A549 (cell line): ENCODE measurements at regions not wholly inside any gene's neighbourhood (a gene's known extent, or its start where the extent isn't known, plus 50 kb on each side); places are given as distances from the start of the nearest gene placed in this dataset.

ENCODE experiments used
- ATAC-seq, 2 experiments: fragments of 200-7000 bp in 1 of 2; fragments of >200 bp in 1 of 2; cut with Nextera tagmentation in 1 of 2; cut with Tn5 transposase in 1 of 2; 3 replicates each; pipeline versions ENCODE4 v1.8.0 to v1.9.1; 2018 to 2020; ENCODE audit warnings: mild to moderate bottlenecking in 1 of 2, moderate library complexity in 1 of 2
- CTCF ChIA-PET: fragments of 300-600 bp; sonication (Branson Sonifier 250); formaldehyde crosslinking; extraction: SDS; loops from one replicate; lab custom pipeline; 2021; ENCODE audit warnings: antibody characterized with exemption, inconsistent platforms; lab: Yijun Ruan, JAX
- POLR2A ChIA-PET: fragments of 350-600 bp; formaldehyde crosslinking; extraction: SDS; loops from one replicate; lab custom pipeline; 2021; ENCODE audit warnings: antibody characterized with exemption, inconsistent platforms; lab: Yijun Ruan, JAX
- DNase-seq, 2 experiments: peaks; one replicate each; pipeline versions ENCODE4 v3.0.0 to v3.0.0-alpha.2; 2011 to 2016; ENCODE audit warnings: low read depth in 1 of 2, low spot score in 1 of 2
- FAIRE-seq: peaks from 2 replicates; lab custom pipeline; 2011; peaks lifted over from hg19 to GRCh38; lab: Jason Lieb, UNC
- H3K27ac ChIP-seq, 2 experiments: fragments of >200 bp; sonication (Bioruptor Twin); formaldehyde crosslinking; 3 replicates each; pipeline ENCODE4 v1.5.1; 2016 to 2017
- H3K4me1 ChIP-seq: fragments of >200 bp; sonication (Bioruptor Twin); formaldehyde crosslinking; 3 replicates; pipeline ENCODE4 v1.6.1; 2016
- H3K4me2 ChIP-seq: fragments of >200 bp; sonication (Bioruptor Twin); formaldehyde crosslinking; 3 replicates; pipeline ENCODE4 v1.6.1; 2016
- H3K4me3 ChIP-seq: fragments of >200 bp; sonication (Bioruptor Twin); formaldehyde crosslinking; 3 replicates; pipeline ENCODE4 v1.5.1; 2016
- H3K9me3 ChIP-seq: fragments of >200 bp; sonication (Bioruptor Twin); formaldehyde crosslinking; 3 replicates; pipeline ENCODE4 v1.6.1; 2016
- CBX8 ChIP-seq: fragments of 200-600 bp; sonication (generic); IDR thresholded peaks from 2 replicates; pipeline ENCODE4 v1.6.1; 2016
- CEBPB ChIP-seq, 2 experiments: fragments of >200 bp in 1 of 2; sonication (Bioruptor Twin) in 1 of 2; formaldehyde crosslinking in 1 of 2; IDR thresholded peaks; 2 replicates each; pipeline ENCODE4 v1.6.1; 2012 to 2016
- CHD2 ChIP-seq: fragments of 150-350 bp; IDR thresholded peaks from 2 replicates; pipeline ENCODE4 v1.6.1; 2014; ENCODE audit warnings: low read length; ENCODE audit not compliant: partially characterized antibody
- EP300 ChIP-seq, 2 experiments: fragments of >200 bp; sonication (Bioruptor Twin); formaldehyde crosslinking; IDR thresholded peaks; 2 replicates in 1 of 2; 3 replicates in 1 of 2; pipeline ENCODE4 v1.6.1; 2016 to 2017
- ESRRA ChIP-seq: fragments of 150-350 bp; IDR thresholded peaks from 2 replicates; pipeline ENCODE4 v1.6.1; 2014; ENCODE audit warnings: mild to moderate bottlenecking, low read length, borderline replicate concordance
- FOSB ChIP-seq: fragments of 250-450 bp; sonication (Bioruptor Pico); IDR thresholded peaks from 2 replicates; pipeline ENCODE4 v1.5.0; 2020; ENCODE audit warnings: mild to moderate bottlenecking, moderate library complexity
- FOSL2 ChIP-seq, 2 experiments: fragments of 450-650 bp in 1 of 2; fragments of >200 bp in 1 of 2; sonication (Bioruptor Twin) in 1 of 2; formaldehyde crosslinking; IDR thresholded peaks; 2 replicates each; pipeline versions ENCODE4 v1.5.0 to v1.6.1; 2016 to 2020; ENCODE audit warnings: mild to moderate bottlenecking in 1 of 2, moderate library complexity in 1 of 2
- HDAC2 ChIP-seq: fragments of 200-600 bp; sonication (generic); IDR thresholded peaks from 2 replicates; pipeline ENCODE4 v1.6.1; 2016
- HOXA7 ChIP-seq: fragments of 250-450 bp; sonication (Bioruptor Pico); IDR thresholded peaks from 2 replicates; pipeline ENCODE4 v1.5.0; 2020; ENCODE audit warnings: mild to moderate bottlenecking, moderate library complexity
- HOXB5 ChIP-seq: fragments of 250-450 bp; sonication (Bioruptor Pico); IDR thresholded peaks from 2 replicates; pipeline ENCODE4 v1.5.0; 2020; ENCODE audit warnings: mild to moderate bottlenecking, moderate library complexity
- JUN ChIP-seq, 2 experiments: fragments of >200 bp; sonication (Bioruptor Twin); formaldehyde crosslinking; IDR thresholded peaks; 2 replicates in 1 of 2; 3 replicates in 1 of 2; pipeline ENCODE4 v1.6.1; 2016 to 2017
- KDM1A ChIP-seq: fragments of 200-600 bp; sonication (generic); IDR thresholded peaks from 2 replicates; pipeline ENCODE4 v1.6.1; 2016; ENCODE audit warnings: low read depth, mild to moderate bottlenecking
- PHF8 ChIP-seq: fragments of 200-600 bp; sonication (generic); IDR thresholded peaks from 2 replicates; pipeline ENCODE4 v1.6.1; 2016; ENCODE audit warnings: low read depth, mild to moderate bottlenecking, antibody characterized with exemption, moderate library complexity, borderline replicate concordance
- POLR2A ChIP-seq: IDR thresholded peaks from 2 replicates; pipeline ENCODE4 v1.6.1; 2012; ENCODE audit warnings: mild to moderate bottlenecking, low read length
- POLR2AphosphoS2 ChIP-seq: conservative IDR thresholded peaks from 2 replicates; pipeline ENCODE4 v1.6.1; 2012; ENCODE audit warnings: low read length, improper control_type of control experiment, inconsistent platforms
- RFX5 ChIP-seq: fragments of 450-650 bp; IDR thresholded peaks from 2 replicates; pipeline ENCODE4 v1.7.1; 2014; ENCODE audit warnings: antibody characterized with exemption, mild to moderate bottlenecking, moderate library complexity
- TFCP2L1 ChIP-seq: fragments of 250-450 bp; sonication (Bioruptor Pico); IDR thresholded peaks from 2 replicates; pipeline ENCODE4 v1.5.0; 2021; ENCODE audit warnings: mild to moderate bottlenecking
- ZNF302 ChIP-seq: fragments of 250-450 bp; sonication (Bioruptor Pico); IDR thresholded peaks from 2 replicates; pipeline ENCODE4 v1.9.0; 2021; ENCODE audit warnings: inconsistent platforms, mild to moderate bottlenecking, moderate library complexity
- WGBS: methylation state at CpG from one replicate; pipeline ENCODE4 v1.1.6; 2017; ENCODE audit errors: missing lambda C conversion rate; 5-methylcytosine and 5-hydroxymethylcytosine counted together
- TF ChIP-seq, protein P1 (sequence below): IDR thresholded peaks from 2 replicates; pipeline ENCODE4 v1.6.1; 2012; ENCODE audit warnings: low read depth, borderline replicate concordance
- TF ChIP-seq, protein P2 (sequence below): fragments of 450-650 bp; IDR thresholded peaks from 2 replicates; pipeline ENCODE4 v1.6.1; 2014; ENCODE audit warnings: antibody characterized with exemption
- TF ChIP-seq, protein P3 (sequence below): fragments of >200 bp; sonication (Bioruptor Twin); formaldehyde crosslinking; IDR thresholded peaks from 3 replicates; pipeline ENCODE4 v1.5.1; 2016
- TF ChIP-seq, protein P4 (sequence below): IDR thresholded peaks from 2 replicates; pipeline ENCODE4 v1.6.1; 2012
- TF ChIP-seq, protein P5 (sequence below): fragments of >200 bp; sonication (Bioruptor Twin); formaldehyde crosslinking; IDR thresholded peaks from 3 replicates; pipeline ENCODE4 v1.6.1; 2016
- TF ChIP-seq, protein P6 (sequence below): fragments of 200-600 bp; sonication (generic); IDR thresholded peaks from 2 replicates; pipeline ENCODE4 v1.6.1; 2016; ENCODE audit warnings: antibody characterized with exemption, mild to moderate bottlenecking, moderate library complexity

DNA sequence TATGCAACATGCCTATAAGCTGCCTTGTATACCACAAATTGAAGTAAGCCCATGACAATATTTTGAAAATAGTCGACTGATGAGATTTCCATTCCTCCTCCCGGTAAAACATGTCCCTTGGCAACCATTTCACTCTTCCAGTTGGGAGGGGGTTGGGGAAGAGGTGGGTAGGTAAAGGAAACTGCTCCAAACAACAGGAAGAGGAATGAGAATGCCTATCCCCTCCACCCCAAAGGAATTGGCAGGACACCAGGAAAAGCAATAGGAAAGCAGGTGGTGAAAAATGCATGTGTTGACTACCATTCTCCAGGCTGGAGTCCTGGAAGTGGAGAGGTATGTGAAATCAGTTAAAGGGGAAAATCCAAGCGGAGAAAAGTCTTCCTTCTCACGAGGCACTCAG lies 455.9 kb upstream of the PSMD7 start (continued):
- TF ChIP-seq, protein P1, sequence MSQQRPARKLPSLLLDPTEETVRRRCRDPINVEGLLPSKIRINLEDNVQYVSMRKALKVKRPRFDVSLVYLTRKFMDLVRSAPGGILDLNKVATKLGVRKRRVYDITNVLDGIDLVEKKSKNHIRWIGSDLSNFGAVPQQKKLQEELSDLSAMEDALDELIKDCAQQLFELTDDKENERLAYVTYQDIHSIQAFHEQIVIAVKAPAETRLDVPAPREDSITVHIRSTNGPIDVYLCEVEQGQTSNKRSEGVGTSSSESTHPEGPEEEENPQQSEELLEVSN = no peak
- TF ChIP-seq POLR2A (no peak), JUN (IDR thresholded peaks at IDR 0.05) (no peak), CEBPB (IDR thresholded peaks at IDR 0.05) (no peak), ESRRA (no peak)

DNA sequence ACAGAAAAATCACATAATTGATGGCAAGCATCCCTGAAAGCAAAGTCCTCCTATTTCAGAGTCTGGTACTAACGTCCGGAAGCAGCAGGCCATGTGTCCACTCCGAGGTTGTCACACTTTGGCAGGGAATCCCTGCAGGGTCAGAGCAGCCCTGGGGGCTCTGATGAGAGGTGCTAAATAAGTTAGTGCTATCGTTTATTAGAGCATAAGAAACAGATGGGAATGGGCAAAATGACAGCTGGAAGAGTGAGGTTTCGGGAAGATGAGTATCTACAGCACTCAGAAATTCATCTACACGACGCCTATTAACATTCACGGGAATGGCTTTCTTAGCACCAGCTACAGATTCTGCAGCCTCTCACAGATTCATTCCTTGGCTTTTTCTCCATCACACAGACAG lies 465.4 kb upstream of the PSMD7 start:
- FAIRE-seq = no peak
- Histone ChIP-seq H3K4me2 (no peak overlapping the region), H3K4me3 (no peak overlapping the region), H3K27ac (no peak overlapping the region), H3K4me1 (no peaks in the 10 kb centered on the region), H3K9me3 (no peaks in the 10 kb centered on the region)
- 18% methylated on average over 8 of the region's 8 CpGs for WGBS
- TF ChIP-seq, protein P1 = no peak
- no peak for TF ChIP-seq RFX5
- TF ChIP-seq CBX8 = no peak
- no peak for TF ChIP-seq ZNF302
- TF ChIP-seq HOXA7 (CRISPR knock-in tag) = no peak
- no peak for TF ChIP-seq TFCP2L1
- TF ChIP-seq KDM1A = no peak
- no peak for TF ChIP-seq FOSL2 (IDR thresholded peaks at IDR 0.05)
- no peak for TF ChIP-seq FOSL2 (CRISPR knock-in tag; IDR thresholded peaks at IDR 0.05)
- TF ChIP-seq, protein P2, sequence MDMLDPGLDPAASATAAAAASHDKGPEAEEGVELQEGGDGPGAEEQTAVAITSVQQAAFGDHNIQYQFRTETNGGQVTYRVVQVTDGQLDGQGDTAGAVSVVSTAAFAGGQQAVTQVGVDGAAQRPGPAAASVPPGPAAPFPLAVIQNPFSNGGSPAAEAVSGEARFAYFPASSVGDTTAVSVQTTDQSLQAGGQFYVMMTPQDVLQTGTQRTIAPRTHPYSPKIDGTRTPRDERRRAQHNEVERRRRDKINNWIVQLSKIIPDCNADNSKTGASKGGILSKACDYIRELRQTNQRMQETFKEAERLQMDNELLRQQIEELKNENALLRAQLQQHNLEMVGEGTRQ = no peak
- TF ChIP-seq, protein P3, sequence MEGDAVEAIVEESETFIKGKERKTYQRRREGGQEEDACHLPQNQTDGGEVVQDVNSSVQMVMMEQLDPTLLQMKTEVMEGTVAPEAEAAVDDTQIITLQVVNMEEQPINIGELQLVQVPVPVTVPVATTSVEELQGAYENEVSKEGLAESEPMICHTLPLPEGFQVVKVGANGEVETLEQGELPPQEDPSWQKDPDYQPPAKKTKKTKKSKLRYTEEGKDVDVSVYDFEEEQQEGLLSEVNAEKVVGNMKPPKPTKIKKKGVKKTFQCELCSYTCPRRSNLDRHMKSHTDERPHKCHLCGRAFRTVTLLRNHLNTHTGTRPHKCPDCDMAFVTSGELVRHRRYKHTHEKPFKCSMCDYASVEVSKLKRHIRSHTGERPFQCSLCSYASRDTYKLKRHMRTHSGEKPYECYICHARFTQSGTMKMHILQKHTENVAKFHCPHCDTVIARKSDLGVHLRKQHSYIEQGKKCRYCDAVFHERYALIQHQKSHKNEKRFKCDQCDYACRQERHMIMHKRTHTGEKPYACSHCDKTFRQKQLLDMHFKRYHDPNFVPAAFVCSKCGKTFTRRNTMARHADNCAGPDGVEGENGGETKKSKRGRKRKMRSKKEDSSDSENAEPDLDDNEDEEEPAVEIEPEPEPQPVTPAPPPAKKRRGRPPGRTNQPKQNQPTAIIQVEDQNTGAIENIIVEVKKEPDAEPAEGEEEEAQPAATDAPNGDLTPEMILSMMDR = no peak
- DNase-seq = no peak
- no peak for ATAC-seq
- ChIA-PET CTCF (no interaction called here), POLR2A (no interaction called here)

DNA sequence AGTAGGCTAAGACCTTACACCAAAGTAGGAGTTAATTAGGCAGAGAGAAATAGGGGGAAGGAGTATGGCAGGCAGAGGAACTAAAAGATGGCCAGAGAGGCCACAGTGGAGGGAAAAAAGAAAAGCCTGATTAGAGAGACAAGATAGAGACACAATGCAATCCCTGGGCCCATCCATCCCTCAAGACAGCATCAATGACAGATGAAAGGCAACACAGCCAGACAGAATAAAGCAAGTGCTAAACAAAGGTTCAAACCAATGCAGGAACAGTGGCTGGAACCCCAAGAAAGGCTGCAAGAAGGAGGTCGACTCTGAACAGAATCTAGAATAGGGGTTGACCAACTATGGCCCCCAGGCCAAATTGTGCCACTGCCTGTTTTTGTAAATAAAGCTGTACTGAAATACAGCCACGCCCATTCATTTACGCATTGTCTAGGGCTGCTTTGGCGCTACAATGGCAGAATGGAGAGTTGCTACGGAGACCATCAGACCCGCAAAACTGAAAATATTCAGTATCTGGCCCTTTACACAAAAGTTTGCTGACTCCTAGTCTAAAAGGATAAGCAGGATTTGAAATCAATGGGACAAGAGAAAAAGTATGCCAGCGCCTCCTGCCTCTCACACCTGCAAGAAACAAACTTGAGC lies 473.3 kb upstream of the PSMD7 start:
- WGBS = 31% methylated on average over 7 of the region's 7 CpGs
- no peaks in the 10 kb centered on the region for H3K9me3 ChIP-seq
- ChIA-PET POLR2A (no interaction called here), CTCF (no interaction called here)
- ATAC-seq = no peak
- H3K4me2 ChIP-seq = no peak overlapping the region
- no peak for FAIRE-seq
- TF ChIP-seq FOSB (CRISPR knock-in tag) (no peak), JUN (IDR thresholded peaks at IDR 0.05) (no peak), PHF8 (no peak), ZNF302 (no peak), HDAC2 (no peak), HOXB5 (CRISPR knock-in tag) (no peak), POLR2AphosphoS2 (no peak), EP300 (IDR thresholded peaks at IDR 0.05) (no peak), CHD2 (no peak), FOSL2 (IDR thresholded peaks at IDR 0.05) (no peak), FOSL2 (CRISPR knock-in tag; IDR thresholded peaks at IDR 0.05) (no peak)
- TF ChIP-seq, protein P4, sequence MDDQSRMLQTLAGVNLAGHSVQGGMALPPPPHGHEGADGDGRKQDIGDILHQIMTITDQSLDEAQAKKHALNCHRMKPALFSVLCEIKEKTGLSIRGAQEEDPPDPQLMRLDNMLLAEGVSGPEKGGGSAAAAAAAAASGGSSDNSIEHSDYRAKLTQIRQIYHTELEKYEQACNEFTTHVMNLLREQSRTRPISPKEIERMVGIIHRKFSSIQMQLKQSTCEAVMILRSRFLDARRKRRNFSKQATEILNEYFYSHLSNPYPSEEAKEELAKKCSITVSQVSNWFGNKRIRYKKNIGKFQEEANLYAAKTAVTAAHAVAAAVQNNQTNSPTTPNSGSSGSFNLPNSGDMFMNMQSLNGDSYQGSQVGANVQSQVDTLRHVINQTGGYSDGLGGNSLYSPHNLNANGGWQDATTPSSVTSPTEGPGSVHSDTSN = no peak
- TF ChIP-seq, protein P5, sequence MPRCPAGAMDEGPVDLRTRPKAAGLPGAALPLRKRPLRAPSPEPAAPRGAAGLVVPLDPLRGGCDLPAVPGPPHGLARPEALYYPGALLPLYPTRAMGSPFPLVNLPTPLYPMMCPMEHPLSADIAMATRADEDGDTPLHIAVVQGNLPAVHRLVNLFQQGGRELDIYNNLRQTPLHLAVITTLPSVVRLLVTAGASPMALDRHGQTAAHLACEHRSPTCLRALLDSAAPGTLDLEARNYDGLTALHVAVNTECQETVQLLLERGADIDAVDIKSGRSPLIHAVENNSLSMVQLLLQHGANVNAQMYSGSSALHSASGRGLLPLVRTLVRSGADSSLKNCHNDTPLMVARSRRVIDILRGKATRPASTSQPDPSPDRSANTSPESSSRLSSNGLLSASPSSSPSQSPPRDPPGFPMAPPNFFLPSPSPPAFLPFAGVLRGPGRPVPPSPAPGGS = no peak
- TF ChIP-seq, protein P6, sequence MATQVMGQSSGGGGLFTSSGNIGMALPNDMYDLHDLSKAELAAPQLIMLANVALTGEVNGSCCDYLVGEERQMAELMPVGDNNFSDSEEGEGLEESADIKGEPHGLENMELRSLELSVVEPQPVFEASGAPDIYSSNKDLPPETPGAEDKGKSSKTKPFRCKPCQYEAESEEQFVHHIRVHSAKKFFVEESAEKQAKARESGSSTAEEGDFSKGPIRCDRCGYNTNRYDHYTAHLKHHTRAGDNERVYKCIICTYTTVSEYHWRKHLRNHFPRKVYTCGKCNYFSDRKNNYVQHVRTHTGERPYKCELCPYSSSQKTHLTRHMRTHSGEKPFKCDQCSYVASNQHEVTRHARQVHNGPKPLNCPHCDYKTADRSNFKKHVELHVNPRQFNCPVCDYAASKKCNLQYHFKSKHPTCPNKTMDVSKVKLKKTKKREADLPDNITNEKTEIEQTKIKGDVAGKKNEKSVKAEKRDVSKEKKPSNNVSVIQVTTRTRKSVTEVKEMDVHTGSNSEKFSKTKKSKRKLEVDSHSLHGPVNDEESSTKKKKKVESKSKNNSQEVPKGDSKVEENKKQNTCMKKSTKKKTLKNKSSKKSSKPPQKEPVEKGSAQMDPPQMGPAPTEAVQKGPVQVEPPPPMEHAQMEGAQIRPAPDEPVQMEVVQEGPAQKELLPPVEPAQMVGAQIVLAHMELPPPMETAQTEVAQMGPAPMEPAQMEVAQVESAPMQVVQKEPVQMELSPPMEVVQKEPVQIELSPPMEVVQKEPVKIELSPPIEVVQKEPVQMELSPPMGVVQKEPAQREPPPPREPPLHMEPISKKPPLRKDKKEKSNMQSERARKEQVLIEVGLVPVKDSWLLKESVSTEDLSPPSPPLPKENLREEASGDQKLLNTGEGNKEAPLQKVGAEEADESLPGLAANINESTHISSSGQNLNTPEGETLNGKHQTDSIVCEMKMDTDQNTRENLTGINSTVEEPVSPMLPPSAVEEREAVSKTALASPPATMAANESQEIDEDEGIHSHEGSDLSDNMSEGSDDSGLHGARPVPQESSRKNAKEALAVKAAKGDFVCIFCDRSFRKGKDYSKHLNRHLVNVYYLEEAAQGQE = no peak
- TF ChIP-seq, all 56 proteins: peak for 0
- no peak for DNase-seq
- no peak overlapping the region for H3K4me3 ChIP-seq
- no peaks in the 10 kb centered on the region for H3K4me1 ChIP-seq
- H3K27ac ChIP-seq = no peak overlapping the region
